HCT116 (cell line): ENCODE measurements at regions not wholly inside any gene's neighbourhood (a gene's known extent, or its start where the extent isn't known, plus 50 kb on each side); places are given as distances from the start of the nearest gene placed in this dataset.
"Not testable (repeated sequence)": the region's sequence is repeated elsewhere in the genome, so short reads cannot be mapped to it uniquely, and the experiment has no call there.

Experiments
- ATAC-seq: fragments of 200-7000 bp; cut with Tn5 transposase; 2 replicates; pipeline ENCODE4 v1.9.1; 2020; ENCODE audit warnings: mild to moderate bottlenecking, moderate library complexity
- BruUV-seq: library from RNA; stranded (reverse); fragments of 400-500 nt; replicated peaks from 2 replicates; lab custom pipeline; 2021; lab: Mats Ljungman, UMichigan
- CTCF ChIA-PET: fragments of 300-600 bp; sonication (Branson Sonifier 250); formaldehyde crosslinking; loops from one replicate; lab custom pipeline; 2021; ENCODE audit warnings: antibody characterized with exemption; lab: Charles Lee
- POLR2A ChIA-PET: fragments of 300-600, 350-600 bp; sonication (Branson Sonifier 250); formaldehyde crosslinking; loops from one replicate; lab custom pipeline; 2021; ENCODE audit warnings: antibody characterized with exemption; lab: Charles Lee
- RAD21 ChIA-PET, 2 experiments: fragments of 300-600 bp; sonication (Branson Sonifier 250); formaldehyde crosslinking; loops; one replicate each; lab custom pipeline; 2023; ENCODE audit warnings: low total read pairs in 2 of 2; ENCODE audit not compliant: uncharacterized antibody in 2 of 2, unreplicated experiment in 2 of 2, low non-redundant PET in 1 of 2; lab: Charles Lee
- DNase-seq: peaks from one replicate; pipeline ENCODE4 v3.0.0-alpha.2; 2010; ENCODE audit warnings: low read depth, low spot score
- H2AFZ ChIP-seq: fragments of 200-600 bp; shearing (Covaris generic), sonication (generic); 2 replicates; pipeline ENCODE4 v1.6.1; 2017; ENCODE audit warnings: low read depth, mixed run types, mixed read lengths, antibody characterized with exemption, low read length; ENCODE audit not compliant: poor library complexity, severe bottlenecking
- H3K27ac ChIP-seq: 2 replicates; pipeline ENCODE4 v1.5.1; 2012; ENCODE audit warnings: low read depth, low read length
- H3K27me3 ChIP-seq: fragments of 200-600 bp; sonication (generic); 2 replicates; pipeline ENCODE4 v1.6.1; 2016; ENCODE audit warnings: mixed run types, low read length, mixed read lengths; ENCODE audit not compliant: insufficient read depth
- H3K36me3 ChIP-seq, 2 experiments: fragments of 200-500 bp in 1 of 2; fragments of 200-600 bp in 1 of 2; sonication (Bioruptor generic) in 1 of 2; sonication (generic) in 1 of 2; 2 replicates each; pipeline versions ENCODE4 v1.5.1 to v1.6.1; 2014 to 2016; ENCODE audit warnings: low read length in 2 of 2, inconsistent platforms in 1 of 2, mixed read lengths in 1 of 2, mixed run types in 1 of 2; ENCODE audit not compliant: insufficient read depth in 2 of 2, control insufficient read depth in 1 of 2
- H3K4me1 ChIP-seq, 2 experiments: fragments of 200-600 bp in 1 of 2; sonication (generic) in 1 of 2; 2 replicates each; pipeline versions ENCODE4 v1.5.1 to v1.6.1; 2012 to 2017; ENCODE audit warnings: low read length in 2 of 2, inconsistent platforms in 1 of 2, mild to moderate bottlenecking in 1 of 2, mixed read lengths in 1 of 2, mixed run types in 1 of 2, moderate library complexity in 1 of 2; ENCODE audit not compliant: insufficient read depth in 2 of 2, control insufficient read depth in 1 of 2
- H3K4me2 ChIP-seq: fragments of 200-600 bp; sonication (generic); 2 replicates; pipeline ENCODE4 v1.6.1; 2017; ENCODE audit warnings: mixed run types, low read length, mixed read lengths
- H3K4me3 ChIP-seq, 2 experiments: fragments of 200-600 bp in 1 of 2; sonication (generic) in 1 of 2; replicated peaks in 1 of 2; 2 replicates each; pipeline ENCODE4 v1.5.1; 2011 to 2016; ENCODE audit warnings: low read length in 2 of 2, control low read depth in 1 of 2, low read depth in 1 of 2, mild to moderate bottlenecking in 1 of 2, mixed read lengths in 1 of 2, mixed run types in 1 of 2
- H3K79me2 ChIP-seq: fragments of 200-600 bp; sonication (generic); 2 replicates; pipeline ENCODE4 v1.6.1; 2017; ENCODE audit warnings: mild to moderate bottlenecking, mixed run types, low read length, moderate library complexity, mixed read lengths; ENCODE audit not compliant: insufficient read depth
- H3K9ac ChIP-seq: fragments of 200-600 bp; sonication (generic); 2 replicates; pipeline ENCODE4 v1.6.1; 2016; ENCODE audit warnings: low read length, mixed read lengths
- H3K9me2 ChIP-seq: fragments of 200-600 bp; sonication (generic), shearing (Covaris generic); 2 replicates; pipeline ENCODE4 v1.6.1; 2017; ENCODE audit warnings: mixed run types, mild to moderate bottlenecking, moderate library complexity; ENCODE audit not compliant: insufficient read depth
- H3K9me3 ChIP-seq, 2 experiments: fragments of 200-500 bp in 1 of 2; fragments of 200-600 bp in 1 of 2; sonication (Bioruptor generic) in 1 of 2; sonication (generic) in 1 of 2; 2 replicates each; pipeline ENCODE4 v1.6.1; 2014 to 2017; ENCODE audit warnings: low read length in 2 of 2, mixed read lengths in 2 of 2, inconsistent platforms in 1 of 2, low read depth in 1 of 2, mild to moderate bottlenecking in 1 of 2, mixed run types in 1 of 2, moderate library complexity in 1 of 2; ENCODE audit not compliant: control insufficient read depth in 1 of 2, insufficient read depth in 1 of 2
- H4K20me1 ChIP-seq: fragments of 200-600 bp; sonication (generic), shearing (Covaris generic); 2 replicates; pipeline ENCODE4 v1.6.1; 2017; ENCODE audit warnings: mixed run types, mild to moderate bottlenecking, moderate library complexity; ENCODE audit not compliant: insufficient read depth
- CTCF ChIP-seq, 3 experiments: fragments of 200-600 bp in 1 of 3; sonication (generic) in 1 of 3; IDR thresholded peaks in 2 of 3; conservative IDR thresholded peaks in 1 of 3; 2 replicates each; pipeline ENCODE4 v1.5.1; 2012 to 2017; ENCODE audit warnings: low read depth in 2 of 3, low read length in 2 of 3, antibody characterized with exemption in 1 of 3, borderline replicate concordance in 1 of 3, control low read depth in 1 of 3, mild to moderate bottlenecking in 1 of 3, mixed read lengths in 1 of 3, mixed run types in 1 of 3, moderate library complexity in 1 of 3; ENCODE audit not compliant: insufficient read depth in 1 of 3
- EGR1 ChIP-seq: IDR thresholded peaks from 2 replicates; pipeline ENCODE4 v1.6.1; 2012; ENCODE audit warnings: low read depth
- ELF1 ChIP-seq: IDR thresholded peaks from 2 replicates; pipeline ENCODE4 v1.6.1; 2012; ENCODE audit warnings: low read depth, borderline replicate concordance
- POLR2A ChIP-seq: IDR thresholded peaks from 2 replicates; pipeline ENCODE4 v1.7.0; 2011; ENCODE audit warnings: borderline replicate concordance; ENCODE audit not compliant: insufficient read depth, insufficient read length; ENCODE audit errors: extremely low read depth
- POLR2AphosphoS5 ChIP-seq: IDR thresholded peaks from 2 replicates; pipeline ENCODE4 v1.6.1; 2011; ENCODE audit warnings: mild to moderate bottlenecking, low read depth, low read length, moderate library complexity
- RAD21 ChIP-seq: IDR thresholded peaks from 2 replicates; pipeline ENCODE4 v1.6.1; 2012; ENCODE audit warnings: low read depth, mild to moderate bottlenecking
- REST ChIP-seq: IDR thresholded peaks from 2 replicates; pipeline ENCODE4 v1.6.1; 2012; ENCODE audit warnings: low read depth
- TCF7L2 ChIP-seq: IDR thresholded peaks from 2 replicates; pipeline ENCODE4 v1.7.0; 2011; ENCODE audit warnings: borderline replicate concordance, inconsistent platforms; ENCODE audit not compliant: insufficient read depth, insufficient read length; ENCODE audit errors: extremely low read depth
- ZBTB33 ChIP-seq: IDR thresholded peaks from 2 replicates; pipeline ENCODE4 v1.6.1; 2011; ENCODE audit warnings: mild to moderate bottlenecking, low read length, moderate library complexity; ENCODE audit not compliant: insufficient replicate concordance; ENCODE audit errors: extremely low read depth
- intact Hi-C: fragments of 100-400 bp; cut with micrococcal nuclease; formaldehyde crosslinking; loops from 2 replicates; pipeline ENCODE4 v1.10.0; 2022

GRCh38 chr12:127157501-127158366 lies 1109.2 kb upstream of the TMEM132C start:
- H3K36me3 ChIP-seq, H3K9me3 ChIP-seq, DNase-seq, intact Hi-C loops, POLR2A ChIA-PET, H3K27ac ChIP-seq, H3K9me2 ChIP-seq, H3K79me2 ChIP-seq, ATAC-seq, H3K27me3 ChIP-seq, H4K20me1 ChIP-seq, H3K9ac ChIP-seq, BruUV-seq, H3K4me3 ChIP-seq, H3K4me1 ChIP-seq, RAD21 ChIA-PET, H3K4me2 ChIP-seq, H2AFZ ChIP-seq, CTCF ChIA-PET: not testable (repeated sequence)

GRCh38 chr12:127158385-127159061 lies 1108.4 kb upstream of the TMEM132C start:
- Histone ChIP-seq H3K4me2 (no peak overlapping the region), H3K9me3 (no peaks in the 10 kb centered on the region), H3K9me2 (no peaks in the 10 kb centered on the region), H2AFZ (no peak overlapping the region), H3K79me2 (no peaks in the 10 kb centered on the region), H3K9ac (no peak overlapping the region), H3K27me3 (no peaks in the 10 kb centered on the region), H3K27ac (no peak overlapping the region), H3K36me3 (no peaks in the 10 kb centered on the region), H4K20me1 (no peaks in the 10 kb centered on the region), H3K4me1 (peaks cover 0 to 12% of the 10 kb centered on the region in 2 experiments; a peak in 2 of 4 replicates), H3K4me3 (no peak overlapping the region)
- no TSS peak for BruUV-seq
- POLR2A ChIA-PET = no interaction called here
- DNase-seq (no peak), ATAC-seq (no peak)
- CTCF ChIA-PET = no interaction called here
- RAD21 ChIA-PET = no interaction called here
- intact Hi-C loops = no loop called here
- no peak for TF ChIP-seq POLR2AphosphoS5
- TF ChIP-seq CTCF (IDR thresholded peaks at IDR 0.05 in 2 of 3, conservative IDR thresholded peaks at IDR 0.05 in 1 of 3; ENCODE audit: borderline replicate concordance in 1 of 3, insufficient read depth in 1 of 3, low read depth in 2 of 3, low read length in 2 of 3) = no peak
- no peak for TF ChIP-seq REST
- no peak for TF ChIP-seq ZBTB33
- TF ChIP-seq TCF7L2 = no peak
- no peak for TF ChIP-seq EGR1
- no peak for TF ChIP-seq ELF1
- TF ChIP-seq POLR2A = no peak
- TF ChIP-seq RAD21 = no peak
